Activated naive CD4-positive, alpha-beta T cell treated with anti-CD3 and anti-CD28 coated beads, Interleukin-2, amount 50 U/mL, for 24 hours (primary cell): ENCODE measurements at regions not wholly inside any gene's neighbourhood (a gene's known extent, or its start where the extent isn't known, plus 50 kb on each side); places are given as distances from the start of the nearest gene placed in this dataset.
A peak's percentile ranks its signal among the peaks of the same experiment; 100 is the strongest.
"Not testable (repeated sequence)": the region's sequence is repeated elsewhere in the genome, so short reads cannot be mapped to it uniquely, and the experiment has no call there.

Source experiments
- H3K27ac Mint-ChIP-seq: one replicate; pipeline ENCODE4 v1.8.0; 2021; ENCODE audit warnings: mild to moderate bottlenecking, mixed read lengths
- H3K27me3 Mint-ChIP-seq: one replicate; pipeline ENCODE4 v1.8.0; 2021; ENCODE audit warnings: mixed read lengths
- H3K36me3 Mint-ChIP-seq: one replicate; pipeline ENCODE4 v1.8.0; 2021; ENCODE audit warnings: mixed read lengths
- H3K4me1 Mint-ChIP-seq: one replicate; pipeline ENCODE4 v1.8.0; 2021; ENCODE audit warnings: mixed read lengths
- H3K4me3 Mint-ChIP-seq: one replicate; pipeline ENCODE4 v1.8.0; 2021; ENCODE audit warnings: mild to moderate bottlenecking, mixed read lengths
- H3K9me3 Mint-ChIP-seq: one replicate; pipeline ENCODE4 v1.8.0; 2021; ENCODE audit warnings: mixed read lengths

GRCh38 chrX:152507168-152507567 is 56.1 kb upstream of the GABRA3 start:
- H3K27ac Mint-ChIP-seq, result peak overlapping the region; percentile 72
- not testable (repeated sequence) for H3K4me1 Mint-ChIP-seq, H3K4me3 Mint-ChIP-seq, H3K36me3 Mint-ChIP-seq, H3K27me3 Mint-ChIP-seq, H3K9me3 Mint-ChIP-seq

GRCh38 chrX:152520653-152521052 is 69.5 kb upstream of the GABRA3 start:
- Mint-ChIP-seq H3K4me3 (no peak overlapping the region), H3K27me3 (no peaks in the 10 kb centered on the region), H3K4me1 (no peaks in the 10 kb centered on the region), H3K27ac (no peak overlapping the region), H3K36me3 (no peaks in the 10 kb centered on the region), H3K9me3 (no peaks in the 10 kb centered on the region)

- H3K4me3 Mint-ChIP-seq, result no peak overlapping the region
- no peaks in the 10 kb centered on the region for H3K4me1 Mint-ChIP-seq
- H3K9me3 Mint-ChIP-seq, result peaks cover 6% of the 10 kb centered on the region
- H3K36me3 Mint-ChIP-seq, result no peaks in the 10 kb centered on the region
- H3K27me3 Mint-ChIP-seq, result no peaks in the 10 kb centered on the region
- no peak overlapping the region for H3K27ac Mint-ChIP-seq
Observed at GRCh38 chrX:152528193-152528592, 77.1 kb upstream of the GABRA3 start.

GRCh38 chrX:152530967-152531366 is 79.9 kb upstream of the GABRA3 start:
- Mint-ChIP-seq H3K4me1 (no peaks in the 10 kb centered on the region), H3K27ac (no peak overlapping the region), H3K9me3 (peaks cover 3% of the 10 kb centered on the region), H3K4me3 (no peak overlapping the region), H3K27me3 (no peaks in the 10 kb centered on the region), H3K36me3 (no peaks in the 10 kb centered on the region)

- Mint-ChIP-seq H3K27ac (no peak overlapping the region), H3K27me3 (peaks cover 1% of the 10 kb centered on the region), H3K36me3 (no peaks in the 10 kb centered on the region), H3K4me3 (no peak overlapping the region), H3K9me3 (no peaks in the 10 kb centered on the region), H3K4me1 (no peaks in the 10 kb centered on the region)
Observed at GRCh38 chrX:152537373-152537772, 86.3 kb upstream of the GABRA3 start.

GRCh38 chrX:152573866-152574265 is 63.8 kb upstream of the GABRQ start:
- Mint-ChIP-seq H3K27ac (no peak overlapping the region), H3K27me3 (no peaks in the 10 kb centered on the region), H3K36me3 (no peaks in the 10 kb centered on the region), H3K9me3 (no peaks in the 10 kb centered on the region), H3K4me3 (no peak overlapping the region), H3K4me1 (no peaks in the 10 kb centered on the region)

GRCh38 chrX:152575331-152575730 is 62.4 kb upstream of the GABRQ start:
- Mint-ChIP-seq H3K36me3 (no peaks in the 10 kb centered on the region), H3K27ac (no peak overlapping the region), H3K4me3 (no peak overlapping the region), H3K27me3 (no peaks in the 10 kb centered on the region), H3K9me3 (no peaks in the 10 kb centered on the region), H3K4me1 (no peaks in the 10 kb centered on the region)

- H3K27me3 Mint-ChIP-seq, H3K36me3 Mint-ChIP-seq, H3K4me3 Mint-ChIP-seq, H3K27ac Mint-ChIP-seq, H3K4me1 Mint-ChIP-seq, H3K9me3 Mint-ChIP-seq: not testable (repeated sequence)
Observed at GRCh38 chrX:152587523-152587922, 50.2 kb upstream of the GABRQ start.
